ENCODE measurements at regions not wholly inside any gene's neighbourhood (a gene's known extent, or its start where the extent isn't known, plus 50 kb on each side); places are given as distances from the start of the nearest gene placed in this dataset.

DNA sequence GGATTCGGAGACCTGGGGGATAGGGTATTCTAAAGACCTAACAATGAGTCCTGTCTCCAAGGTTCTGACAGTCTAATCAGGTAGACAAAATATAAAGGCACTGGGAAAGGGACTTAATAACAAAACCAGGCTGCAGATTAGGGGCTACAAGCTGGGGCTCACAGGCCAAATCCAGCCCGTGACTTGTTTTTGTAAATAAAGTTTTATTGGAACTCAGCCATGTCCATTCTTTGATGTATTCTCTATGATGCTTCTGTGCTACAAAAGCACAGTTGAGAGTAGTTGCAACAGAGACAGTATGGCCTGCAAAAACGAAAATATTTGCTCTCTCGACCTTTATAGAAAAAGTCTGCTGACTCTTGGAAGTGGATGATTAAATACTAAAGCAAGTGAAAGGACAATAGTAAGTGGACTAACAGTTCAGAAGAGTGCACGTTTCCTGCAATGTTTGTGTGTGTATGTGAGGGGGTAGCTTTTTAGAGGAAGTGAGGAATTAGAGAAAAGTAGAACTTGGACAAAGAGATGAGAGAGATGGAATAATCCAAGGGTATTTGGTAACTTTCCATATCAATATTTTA, 115.4 kb upstream of the ZFHX3 start:
- TF ChIP-seq POLR2A (IDR thresholded peaks at IDR 0.05) (no peak), CTCF (IDR thresholded peaks at IDR 0.05) (no peak)
